Vagina (tissue), 2 donors: ENCODE measurements at regions not wholly inside any gene's neighbourhood (a gene's known extent, or its start where the extent isn't known, plus 50 kb on each side); places are given as distances from the start of the nearest gene placed in this dataset.

Source experiments
- DNase-seq, 2 donors: peaks; one replicate each; pipeline ENCODE4 v3.0.0-alpha.2; 2017; ENCODE audit errors: extremely low spot score in 2 of 2
- H3K27ac ChIP-seq: fragments of 200-600 bp; sonication (generic); one replicate; pipeline ENCODE4 v1.5.1; 2019
- H3K27me3 ChIP-seq: fragments of 200-600 bp; sonication (generic); one replicate; pipeline ENCODE4 v1.5.1; 2019
- H3K36me3 ChIP-seq, 2 donors: fragments of 200-600 bp; sonication (generic); one replicate each; pipeline ENCODE4 v1.5.1; 2017 to 2019
- H3K4me1 ChIP-seq: fragments of 200-600 bp; sonication (generic); one replicate; pipeline ENCODE4 v1.5.1; 2019
- H3K4me3 ChIP-seq, 2 donors: fragments of 200-600 bp; sonication (generic); 1 replicate in 1 of 2; 2 replicates in 1 of 2; pipeline ENCODE4 v1.5.1; 2016 to 2019
- H3K9me3 ChIP-seq: fragments of 200-600 bp; sonication (generic); one replicate; pipeline ENCODE4 v1.5.1; 2019
- CTCF ChIP-seq, 3 experiments: fragments of 450-650 bp in 2 of 3; fragments of 200-600 bp in 1 of 3; sonication (generic) in 1 of 3; IDR thresholded peaks; one replicate each; pipeline ENCODE4 v1.5.1; 2017 to 2019; ENCODE audit warnings: antibody characterized with exemption in 3 of 3, mild to moderate bottlenecking in 2 of 3, moderate library complexity in 2 of 3
- POLR2A ChIP-seq, 2 donors: fragments of 450-650 bp; IDR thresholded peaks; one replicate each; pipeline ENCODE4 v1.6.1; 2017; ENCODE audit warnings: antibody characterized with exemption in 2 of 2, mild to moderate bottlenecking in 2 of 2, moderate library complexity in 2 of 2
- POLR2AphosphoS5 ChIP-seq, 2 donors: sonication (generic); formaldehyde crosslinking; IDR thresholded peaks; one replicate each; pipeline ENCODE4 v1.9.0; 2017; ENCODE audit warnings: antibody characterized with exemption in 2 of 2, mild to moderate bottlenecking in 2 of 2, low read depth in 1 of 2; ENCODE audit not compliant: insufficient read depth in 1 of 2
- intact Hi-C: fragments of 100-400 bp; cut with DNase I; formaldehyde crosslinking; loops from one replicate; pipeline ENCODE4 v1.15.1; 2023

GRCh38 chr1:234751678-234752077 is 141.7 kb upstream of the IRF2BP2 start:
- Histone ChIP-seq H3K27ac (no peak overlapping the region), H3K9me3 (no peaks in the 10 kb centered on the region), H3K27me3 (no peaks in the 10 kb centered on the region), H3K4me1 (peaks cover 11% of the 10 kb centered on the region), H3K36me3 (no peaks in the 10 kb centered on the region), H3K4me3 (no peak overlapping the region)
- DNase-seq, result no peak
- TF ChIP-seq POLR2A (IDR thresholded peaks at IDR 0.05), result no peak
- no peak for TF ChIP-seq POLR2AphosphoS5 (IDR thresholded peaks at IDR 0.05; ENCODE audit: insufficient read depth in 1 of 2, low read depth in 1 of 2)
- TF ChIP-seq CTCF (IDR thresholded peaks at IDR 0.05), result no peak
- intact Hi-C loops, result no loop called here

GRCh38 chr1:234750922-234751627 is 141.1 kb upstream of the IRF2BP2 start:
- DNase-seq, result no peak
- intact Hi-C loops, result no loop called here
- Histone ChIP-seq H3K27me3 (no peaks in the 10 kb centered on the region), H3K4me3 (no peak overlapping the region), H3K36me3 (no peaks in the 10 kb centered on the region), H3K4me1 (peaks cover 11% of the 10 kb centered on the region), H3K27ac (no peak overlapping the region), H3K9me3 (no peaks in the 10 kb centered on the region)
- TF ChIP-seq CTCF (IDR thresholded peaks at IDR 0.05) (no peak), POLR2AphosphoS5 (IDR thresholded peaks at IDR 0.05; ENCODE audit: insufficient read depth in 1 of 2, low read depth in 1 of 2) (no peak), POLR2A (IDR thresholded peaks at IDR 0.05) (no peak)

- Histone ChIP-seq H3K4me1 (peaks cover 7% of the 10 kb centered on the region), H3K27me3 (no peaks in the 10 kb centered on the region), H3K36me3 (no peaks in the 10 kb centered on the region), H3K27ac (no peak overlapping the region), H3K9me3 (no peaks in the 10 kb centered on the region), H3K4me3 (no peak overlapping the region)
- no peak for TF ChIP-seq POLR2A (IDR thresholded peaks at IDR 0.05)
- no peak for TF ChIP-seq POLR2AphosphoS5 (IDR thresholded peaks at IDR 0.05; ENCODE audit: insufficient read depth in 1 of 2, low read depth in 1 of 2)
- no peak for DNase-seq
- intact Hi-C loops, result no loop called here
Observed at GRCh38 chr1:234748713-234749112, 138.7 kb upstream of the IRF2BP2 start.

GRCh38 chr1:234748066-234748465 is 138.1 kb upstream of the IRF2BP2 start:
- Histone ChIP-seq H3K4me1 (peaks cover 9% of the 10 kb centered on the region), H3K36me3 (no peaks in the 10 kb centered on the region), H3K27ac (no peak overlapping the region), H3K27me3 (no peaks in the 10 kb centered on the region), H3K9me3 (no peaks in the 10 kb centered on the region), H3K4me3 (no peak overlapping the region)
- intact Hi-C loops, result no loop called here
- TF ChIP-seq CTCF (IDR thresholded peaks at IDR 0.05) (no peak), POLR2AphosphoS5 (IDR thresholded peaks at IDR 0.05; ENCODE audit: insufficient read depth in 1 of 2, low read depth in 1 of 2) (no peak), POLR2A (IDR thresholded peaks at IDR 0.05) (no peak)
- DNase-seq, result no peak

GRCh38 chr1:234746798-234747196 is 136.8 kb upstream of the IRF2BP2 start:
- intact Hi-C loops, result no loop called here
- Histone ChIP-seq H3K4me1 (peaks cover 9% of the 10 kb centered on the region), H3K27me3 (no peaks in the 10 kb centered on the region), H3K4me3 (no peak overlapping the region), H3K36me3 (no peaks in the 10 kb centered on the region), H3K27ac (no peak overlapping the region), H3K9me3 (no peaks in the 10 kb centered on the region)
- TF ChIP-seq POLR2A (IDR thresholded peaks at IDR 0.05) (no peak), POLR2AphosphoS5 (IDR thresholded peaks at IDR 0.05; ENCODE audit: insufficient read depth in 1 of 2, low read depth in 1 of 2) (no peak), CTCF (IDR thresholded peaks at IDR 0.05) (no peak)
- no peak for DNase-seq
